ENCODE measurements at regions not wholly inside any gene's neighbourhood (a gene's known extent, or its start where the extent isn't known, plus 50 kb on each side); places are given as distances from the start of the nearest gene placed in this dataset.

DNA sequence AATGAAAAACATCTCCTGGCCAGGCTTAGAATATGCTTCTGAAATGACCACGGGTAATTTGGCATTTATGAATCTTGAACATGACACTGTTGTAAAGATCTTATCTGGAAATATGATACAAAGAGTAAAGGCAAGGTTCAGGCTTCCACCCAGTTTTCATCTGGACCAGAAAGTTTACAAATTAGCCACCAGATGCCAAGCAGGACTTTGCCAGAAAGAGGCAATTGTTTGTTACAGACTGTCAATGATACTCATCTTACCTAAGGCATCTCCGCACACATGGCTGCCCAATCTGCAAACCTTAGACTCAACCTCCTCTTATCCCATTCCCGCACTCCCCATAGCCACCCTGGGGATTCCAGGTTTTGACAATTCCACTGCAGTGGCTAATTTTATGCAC lies 795.3 kb downstream of the TYW1 start:
- TF ChIP-seq, protein P1, sequence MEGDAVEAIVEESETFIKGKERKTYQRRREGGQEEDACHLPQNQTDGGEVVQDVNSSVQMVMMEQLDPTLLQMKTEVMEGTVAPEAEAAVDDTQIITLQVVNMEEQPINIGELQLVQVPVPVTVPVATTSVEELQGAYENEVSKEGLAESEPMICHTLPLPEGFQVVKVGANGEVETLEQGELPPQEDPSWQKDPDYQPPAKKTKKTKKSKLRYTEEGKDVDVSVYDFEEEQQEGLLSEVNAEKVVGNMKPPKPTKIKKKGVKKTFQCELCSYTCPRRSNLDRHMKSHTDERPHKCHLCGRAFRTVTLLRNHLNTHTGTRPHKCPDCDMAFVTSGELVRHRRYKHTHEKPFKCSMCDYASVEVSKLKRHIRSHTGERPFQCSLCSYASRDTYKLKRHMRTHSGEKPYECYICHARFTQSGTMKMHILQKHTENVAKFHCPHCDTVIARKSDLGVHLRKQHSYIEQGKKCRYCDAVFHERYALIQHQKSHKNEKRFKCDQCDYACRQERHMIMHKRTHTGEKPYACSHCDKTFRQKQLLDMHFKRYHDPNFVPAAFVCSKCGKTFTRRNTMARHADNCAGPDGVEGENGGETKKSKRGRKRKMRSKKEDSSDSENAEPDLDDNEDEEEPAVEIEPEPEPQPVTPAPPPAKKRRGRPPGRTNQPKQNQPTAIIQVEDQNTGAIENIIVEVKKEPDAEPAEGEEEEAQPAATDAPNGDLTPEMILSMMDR (conservative IDR thresholded peaks at IDR 0.05; ENCODE audit: low read depth, low read length), result no peak
- no peak for TF ChIP-seq EZH2phosphoT487 (IDR thresholded peaks at IDR 0.05; ENCODE audit: borderline replicate concordance, low read length)
- no peak for TF ChIP-seq EZH2 (IDR thresholded peaks at IDR 0.05; ENCODE audit: low read length, unreplicated experiment)
